Activated naive CD4-positive, alpha-beta T cell treated with anti-CD3 and anti-CD28 coated beads, Interleukin-2, amount 50 U/mL, for 72 hours (primary cell): ENCODE measurements at regions not wholly inside any gene's neighbourhood (a gene's known extent, or its start where the extent isn't known, plus 50 kb on each side); places are given as distances from the start of the nearest gene placed in this dataset.

Experiments
- ATAC-seq, 2 donors: fragments of 150-1000 bp; cut with Tn5 transposase; 2 replicates each; pipeline ENCODE4 v1.10.0; 2021; ENCODE audit warnings: mild to moderate bottlenecking in 2 of 2, moderate library complexity in 2 of 2
- DNase-seq, 2 donors: peaks; one replicate each; pipeline ENCODE4 v3.0.0; 2021 to 2022; ENCODE audit warnings: low spot score in 2 of 2
- H3K27ac Mint-ChIP-seq, 2 donors: one replicate each; pipeline ENCODE4 v1.8.0; 2022; ENCODE audit warnings: mild to moderate bottlenecking in 2 of 2, mixed read lengths in 2 of 2
- H3K36me3 Mint-ChIP-seq, 2 donors: one replicate each; pipeline ENCODE4 v1.8.0; 2022; ENCODE audit warnings: mixed read lengths in 2 of 2
- H3K9me3 Mint-ChIP-seq, 2 donors: one replicate each; pipeline ENCODE4 v1.8.0; 2022; ENCODE audit warnings: mixed read lengths in 2 of 2

DNA sequence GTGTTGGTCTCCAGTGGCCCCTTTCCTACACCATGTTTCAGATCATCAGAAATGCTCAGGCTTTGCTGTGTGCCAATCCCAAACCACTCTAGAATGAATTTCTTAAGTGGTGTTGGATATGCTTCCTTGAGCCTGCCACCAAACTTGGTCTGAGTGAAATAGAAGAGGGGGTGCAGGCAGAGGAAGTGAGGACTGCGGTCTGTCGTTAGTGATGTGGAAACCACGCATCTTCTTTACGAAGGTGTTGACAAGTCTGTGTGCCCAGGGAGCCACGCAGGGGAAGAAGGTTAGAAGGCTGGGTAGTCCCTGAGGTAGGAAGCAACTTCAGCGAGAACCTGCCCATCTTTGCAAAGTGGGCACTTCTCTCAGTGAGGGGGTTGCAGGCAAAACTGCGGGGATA lies 187.4 kb upstream of the NAV2 start:
- Mint-ChIP-seq H3K9me3 (no peaks in the 10 kb centered on the region), H3K36me3 (no peaks in the 10 kb centered on the region), H3K27ac (no peak overlapping the region)
- ATAC-seq: no peak
- DNase-seq: no peak

DNA sequence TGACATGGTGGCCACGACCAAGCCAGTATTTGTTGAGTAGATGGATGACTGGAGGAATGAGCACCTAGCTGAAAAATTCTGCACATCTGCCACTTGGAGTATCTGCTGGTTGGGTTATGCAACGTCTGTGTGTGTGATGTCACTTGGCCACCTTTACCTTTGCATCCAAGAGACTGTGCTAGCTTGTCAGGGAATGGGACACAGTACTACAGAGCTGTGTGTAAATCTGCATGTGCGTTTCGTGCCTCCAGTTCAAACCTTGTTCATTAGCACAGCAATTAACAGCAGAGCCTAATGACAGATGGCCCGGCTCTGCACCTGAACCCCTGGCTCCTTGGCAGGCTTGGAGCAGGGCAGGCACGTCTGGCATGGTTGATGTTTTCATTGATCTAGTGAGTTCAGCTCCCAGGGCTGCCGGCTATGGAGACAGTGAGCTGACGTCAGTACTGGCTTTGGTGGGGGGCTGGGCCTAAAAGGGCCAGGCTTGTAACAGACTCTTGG lies 188.4 kb upstream of the NAV2 start:
- ATAC-seq: no peak
- H3K36me3 Mint-ChIP-seq: no peaks in the 10 kb centered on the region
- DNase-seq: no peak
- no peak overlapping the region for H3K27ac Mint-ChIP-seq
- no peaks in the 10 kb centered on the region for H3K9me3 Mint-ChIP-seq

DNA sequence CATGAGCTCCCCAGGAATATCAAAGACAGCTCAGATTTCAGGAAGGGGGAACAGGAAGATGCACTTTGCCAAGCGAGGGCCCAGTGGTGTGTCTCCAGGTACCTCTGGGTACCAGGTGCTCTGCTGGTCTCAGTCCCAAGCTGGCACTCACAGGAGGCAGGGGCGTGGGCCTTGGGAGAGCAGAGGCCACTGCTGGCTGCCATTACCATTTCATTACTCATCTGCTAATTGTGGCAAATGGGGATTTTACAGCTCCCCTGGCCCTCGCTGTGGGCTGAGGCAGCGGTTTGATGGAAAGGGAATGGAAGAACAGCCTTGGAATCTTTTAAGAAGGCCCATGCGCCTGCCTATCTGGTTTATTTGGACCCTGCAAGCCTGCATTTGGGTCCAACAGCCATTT lies 192.0 kb upstream of the NAV2 start:
- DNase-seq: no peak
- Mint-ChIP-seq H3K27ac (no peak overlapping the region), H3K36me3 (no peaks in the 10 kb centered on the region), H3K9me3 (no peaks in the 10 kb centered on the region)
- no peak for ATAC-seq

DNA sequence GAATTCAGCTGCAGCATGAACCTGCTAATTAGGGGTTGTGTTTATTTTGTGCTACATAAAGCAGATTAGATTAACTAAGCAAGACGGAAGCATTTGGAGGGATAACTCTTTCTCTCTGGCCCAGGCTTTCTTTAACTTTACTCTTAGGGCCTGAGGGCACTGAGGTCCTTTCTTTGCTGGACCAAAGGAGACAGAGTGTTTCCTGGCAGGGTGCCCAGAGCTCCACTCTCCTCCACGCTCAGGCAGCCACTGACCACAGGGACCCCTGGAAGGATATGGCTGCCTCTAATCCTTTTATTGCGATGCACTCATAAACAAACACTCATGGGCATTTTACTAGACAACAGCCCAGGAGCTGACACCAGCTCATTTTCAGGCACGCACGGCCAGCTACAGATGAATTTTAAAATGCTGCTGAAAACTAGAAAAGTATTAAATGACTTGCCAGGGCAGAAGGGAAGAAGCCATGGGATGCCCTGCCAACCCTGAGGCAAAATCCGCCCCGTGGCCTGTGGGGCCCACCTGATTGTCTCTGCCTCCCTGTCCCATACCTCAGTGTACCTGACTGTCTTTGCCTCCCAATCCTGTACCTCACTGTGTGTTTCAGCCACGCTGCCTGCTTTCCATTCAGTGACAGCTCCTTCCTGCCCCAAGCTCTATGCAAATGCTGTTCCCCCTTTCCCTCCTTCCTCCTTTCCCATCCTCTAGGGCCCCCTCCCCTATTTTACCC lies 192.6 kb upstream of the NAV2 start:
- DNase-seq (no peak), ATAC-seq (no peak)
- H3K27ac Mint-ChIP-seq: no peak overlapping the region

DNA sequence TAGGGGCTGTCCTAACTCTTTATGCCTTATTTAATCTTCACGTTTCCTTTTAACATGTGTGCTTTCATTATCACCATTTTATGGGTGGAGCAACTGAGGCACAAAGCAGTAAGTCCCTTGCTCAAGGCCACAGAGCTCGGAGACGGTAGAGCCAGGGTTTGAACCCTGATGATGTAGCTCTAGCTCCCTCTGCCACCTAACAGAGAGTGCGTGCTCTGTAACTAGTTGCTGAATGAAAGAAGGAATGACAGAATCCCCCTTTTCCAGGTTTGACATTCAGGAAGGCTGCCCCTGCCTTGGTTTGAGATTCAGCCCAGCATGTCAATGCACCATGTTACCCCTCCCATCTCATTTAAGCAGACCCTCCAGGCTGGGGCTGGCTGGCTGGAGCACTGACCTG lies 193.3 kb upstream of the NAV2 start:
- Mint-ChIP-seq H3K36me3 (no peaks in the 10 kb centered on the region), H3K27ac (no peak overlapping the region), H3K9me3 (no peaks in the 10 kb centered on the region)
- no peak for DNase-seq
- no peak for ATAC-seq

More for the DNA sequence above, 192.6 kb upstream of the NAV2 start:
- H3K36me3 Mint-ChIP-seq: no peaks in the 10 kb centered on the region
- no peaks in the 10 kb centered on the region for H3K9me3 Mint-ChIP-seq

DNA sequence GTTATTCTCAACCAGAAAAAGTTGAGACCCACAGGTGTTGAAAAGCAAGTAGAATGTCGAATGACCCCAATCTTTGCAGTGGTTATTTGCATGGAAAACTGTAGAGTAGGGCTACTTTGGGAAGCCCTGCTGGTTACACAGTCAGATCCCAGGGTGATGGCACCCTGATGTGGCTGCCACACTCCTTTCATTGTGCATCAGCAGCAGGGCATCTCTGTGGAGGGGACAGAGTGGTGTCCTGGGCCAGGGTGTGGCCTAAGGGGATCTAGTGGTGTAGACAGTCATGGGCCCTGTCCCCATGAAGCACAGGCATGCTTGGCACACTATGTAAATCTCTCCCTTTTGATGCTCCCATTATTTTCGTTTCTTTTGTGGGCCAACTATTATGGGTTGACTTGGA lies 199.4 kb upstream of the NAV2 start:
- ATAC-seq (no peak), DNase-seq (no peak)
- no peaks in the 10 kb centered on the region for H3K36me3 Mint-ChIP-seq
- H3K9me3 Mint-ChIP-seq: no peaks in the 10 kb centered on the region
- no peak overlapping the region for H3K27ac Mint-ChIP-seq

DNA sequence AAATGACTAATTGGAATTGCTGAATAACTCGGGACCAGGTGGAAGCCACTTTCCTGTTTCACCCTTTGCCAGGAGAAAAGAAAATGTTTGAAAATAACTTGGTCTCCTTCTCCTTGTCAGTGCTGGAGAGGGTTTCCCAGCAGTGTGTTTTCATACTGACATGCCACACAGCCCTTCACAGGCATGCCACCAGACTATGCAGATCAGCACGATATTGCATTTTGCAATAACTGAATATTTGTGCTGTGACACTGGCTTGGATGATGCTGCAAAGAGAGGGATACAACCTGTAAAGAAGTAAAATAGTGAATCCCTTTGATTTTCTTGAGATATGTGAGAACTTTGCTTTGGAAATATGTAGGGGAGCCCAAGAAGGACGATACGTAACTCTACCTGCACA lies 200.0 kb upstream of the NAV2 start:
- no peak for ATAC-seq

DNA sequence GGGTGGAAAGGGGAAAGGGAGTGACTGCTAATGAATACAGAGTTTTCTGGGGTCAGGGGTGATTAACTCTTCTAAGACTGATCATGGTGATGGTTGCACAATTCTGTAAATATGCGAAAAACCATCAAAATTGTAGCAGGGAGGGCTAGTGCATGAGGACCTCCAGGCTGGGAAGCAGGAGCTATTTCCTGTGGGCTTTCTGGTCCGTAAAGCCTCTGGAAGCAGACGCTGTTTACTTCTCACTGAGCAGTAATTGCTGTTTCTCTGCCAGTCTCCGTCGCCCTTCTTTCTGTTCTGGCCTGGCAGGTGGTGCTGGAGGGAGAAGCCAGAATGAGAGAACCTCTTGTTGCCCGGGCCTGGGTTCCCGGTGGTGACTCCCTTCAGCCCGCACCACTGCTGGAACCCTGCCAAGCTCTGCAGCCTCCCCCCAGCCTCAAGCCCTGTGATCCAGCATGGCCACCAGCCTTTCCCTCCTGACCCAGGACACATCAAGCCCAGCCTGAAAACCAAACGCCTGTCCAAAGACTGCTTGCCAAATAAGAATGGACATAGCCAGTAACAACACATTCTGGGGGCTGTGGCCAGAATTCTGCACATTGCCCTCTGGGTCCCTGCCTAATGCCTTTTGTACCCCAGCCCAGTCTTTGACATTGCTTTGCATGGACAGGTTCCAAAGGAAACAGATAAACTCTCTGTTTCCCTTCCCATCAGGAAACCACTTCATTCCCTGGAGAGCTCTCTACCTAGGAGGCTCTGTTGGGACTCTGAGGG lies 201.0 kb upstream of the NAV2 start:
- ATAC-seq: no peak
- Mint-ChIP-seq H3K27ac (no peak overlapping the region), H3K36me3 (no peaks in the 10 kb centered on the region), H3K9me3 (no peaks in the 10 kb centered on the region)
- no peak for DNase-seq

More for the DNA sequence above, 200.0 kb upstream of the NAV2 start:
- no peak overlapping the region for H3K27ac Mint-ChIP-seq
- H3K36me3 Mint-ChIP-seq: no peaks in the 10 kb centered on the region
- no peak for DNase-seq
- H3K9me3 Mint-ChIP-seq: no peaks in the 10 kb centered on the region

DNA sequence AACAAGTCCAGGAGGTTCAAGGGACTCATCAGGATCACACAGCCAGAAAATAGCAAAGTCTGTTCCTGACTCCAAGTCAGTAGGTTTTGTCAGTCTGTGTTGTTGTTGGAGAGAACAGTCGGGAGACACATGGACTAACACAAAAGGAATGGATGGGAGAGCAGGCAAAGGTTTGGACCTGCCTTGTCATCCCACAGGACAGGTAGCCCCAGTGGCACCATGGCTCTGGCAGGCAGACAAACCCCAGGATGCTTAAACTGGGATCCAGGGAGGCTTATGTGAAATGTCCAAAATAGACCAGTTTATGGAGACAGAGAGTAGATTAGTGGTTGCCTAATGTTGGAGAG lies 201.6 kb upstream of the NAV2 start:
- H3K9me3 Mint-ChIP-seq: no peaks in the 10 kb centered on the region
- no peak for ATAC-seq
- no peak for DNase-seq
- no peaks in the 10 kb centered on the region for H3K36me3 Mint-ChIP-seq
- H3K27ac Mint-ChIP-seq: no peak overlapping the region

DNA sequence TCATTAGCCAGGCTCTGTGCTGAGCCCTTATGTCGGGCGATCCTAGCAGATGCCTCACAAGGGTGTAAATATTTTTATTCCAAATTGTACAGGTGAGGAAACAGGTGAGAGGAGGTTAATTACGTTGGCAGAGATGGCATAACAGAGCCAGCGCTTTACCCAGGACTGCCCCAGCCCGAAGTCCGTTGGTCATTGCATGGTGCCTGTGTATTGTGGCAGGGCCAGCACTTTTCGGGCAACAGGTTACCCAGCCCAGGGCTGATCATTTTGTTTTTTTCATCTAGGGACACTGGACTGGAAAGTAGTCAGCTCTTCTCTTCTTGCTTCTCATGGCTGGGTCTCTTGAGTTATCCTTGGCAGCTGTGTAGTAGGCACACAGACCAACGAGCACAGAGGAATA lies 202.2 kb upstream of the NAV2 start:
- Mint-ChIP-seq H3K36me3 (no peaks in the 10 kb centered on the region), H3K27ac (no peak overlapping the region), H3K9me3 (no peaks in the 10 kb centered on the region)
- DNase-seq (no peak), ATAC-seq (no peak)

DNA sequence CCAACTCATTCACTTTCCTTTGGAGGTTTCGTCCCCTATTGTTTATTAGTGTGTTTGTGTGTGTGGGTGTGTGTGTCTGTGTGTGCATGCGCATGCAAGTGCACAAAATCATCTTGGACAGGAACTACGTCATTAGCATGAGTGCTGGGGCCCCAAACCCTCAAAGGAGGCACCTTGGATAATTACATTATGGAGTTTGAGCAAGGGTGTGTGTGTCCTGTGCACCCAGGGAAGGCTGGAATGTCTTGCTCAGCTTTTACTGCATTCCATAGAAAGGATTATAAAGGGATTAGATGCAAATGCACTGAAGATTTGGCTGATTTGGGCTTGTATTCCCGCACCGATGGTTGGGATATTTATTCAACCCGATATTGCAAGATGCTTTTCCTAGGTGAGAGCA lies 203.4 kb upstream of the NAV2 start:
- ATAC-seq: no peak
- no peaks in the 10 kb centered on the region for H3K36me3 Mint-ChIP-seq

DNA sequence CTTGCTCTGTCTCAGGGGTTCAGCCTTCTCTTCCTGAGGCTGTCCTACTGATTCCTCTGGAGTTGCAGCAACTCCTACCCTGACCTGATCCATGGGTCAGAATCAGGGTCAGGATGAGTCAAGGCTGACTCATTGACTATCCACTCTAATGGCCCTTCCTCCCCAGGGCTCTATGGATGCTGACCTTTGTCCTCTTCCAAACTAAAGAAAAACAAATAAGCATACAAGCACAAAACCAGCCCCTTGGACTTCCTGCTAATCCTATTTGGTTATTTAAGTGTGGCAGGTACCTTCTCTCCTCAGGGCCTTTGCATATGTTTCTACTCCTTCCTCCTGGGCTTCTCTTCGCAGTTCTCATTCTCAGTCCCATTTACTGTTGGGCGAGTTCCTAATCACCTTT lies 204.5 kb upstream of the NAV2 start:
- Mint-ChIP-seq H3K27ac (no peak overlapping the region), H3K36me3 (no peaks in the 10 kb centered on the region), H3K9me3 (peaks cover 6 to 7% of the 10 kb centered on the region in 2 donors)
- no peak for DNase-seq
- no peak for ATAC-seq

More for the DNA sequence above, 203.4 kb upstream of the NAV2 start:
- H3K9me3 Mint-ChIP-seq: peaks cover 5 to 6% of the 10 kb centered on the region in 2 donors
- no peak overlapping the region for H3K27ac Mint-ChIP-seq
- no peak for DNase-seq

DNA sequence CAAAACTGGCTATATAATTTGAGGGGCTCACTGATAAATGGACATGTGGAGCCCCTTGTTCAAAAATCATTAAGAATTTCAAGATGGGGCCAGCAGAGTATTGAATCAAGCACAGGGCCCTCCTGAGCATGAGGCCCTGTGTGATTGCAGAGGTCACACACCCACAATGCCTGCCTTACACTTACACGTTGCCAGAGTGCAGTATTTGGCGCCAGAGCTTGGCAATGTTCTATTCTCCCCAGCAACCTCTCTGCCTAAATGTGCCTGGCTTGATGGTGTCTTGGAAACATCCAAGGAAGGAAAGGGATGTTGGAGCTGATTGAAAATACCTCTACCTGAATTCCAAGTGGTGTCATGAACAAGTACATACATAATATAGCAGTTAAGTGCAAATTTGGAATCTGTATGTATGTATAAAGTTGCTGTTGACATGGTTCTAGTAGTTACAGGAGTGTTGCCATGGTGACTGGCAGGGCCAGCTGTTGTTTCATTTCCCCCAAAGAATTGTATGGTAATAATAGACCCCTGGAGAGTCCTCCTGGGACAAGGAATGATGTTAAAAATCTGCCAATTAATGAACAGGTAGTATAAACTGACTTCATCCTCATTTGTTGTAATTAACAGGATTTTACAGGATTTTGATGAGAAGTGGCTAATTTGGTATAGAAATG lies 205.7 kb upstream of the NAV2 start:
- H3K9me3 Mint-ChIP-seq: peaks cover 6 to 7% of the 10 kb centered on the region in 2 donors
- H3K36me3 Mint-ChIP-seq: no peaks in the 10 kb centered on the region
- no peak overlapping the region for H3K27ac Mint-ChIP-seq
- DNase-seq: no peak
- ATAC-seq: no peak

DNA sequence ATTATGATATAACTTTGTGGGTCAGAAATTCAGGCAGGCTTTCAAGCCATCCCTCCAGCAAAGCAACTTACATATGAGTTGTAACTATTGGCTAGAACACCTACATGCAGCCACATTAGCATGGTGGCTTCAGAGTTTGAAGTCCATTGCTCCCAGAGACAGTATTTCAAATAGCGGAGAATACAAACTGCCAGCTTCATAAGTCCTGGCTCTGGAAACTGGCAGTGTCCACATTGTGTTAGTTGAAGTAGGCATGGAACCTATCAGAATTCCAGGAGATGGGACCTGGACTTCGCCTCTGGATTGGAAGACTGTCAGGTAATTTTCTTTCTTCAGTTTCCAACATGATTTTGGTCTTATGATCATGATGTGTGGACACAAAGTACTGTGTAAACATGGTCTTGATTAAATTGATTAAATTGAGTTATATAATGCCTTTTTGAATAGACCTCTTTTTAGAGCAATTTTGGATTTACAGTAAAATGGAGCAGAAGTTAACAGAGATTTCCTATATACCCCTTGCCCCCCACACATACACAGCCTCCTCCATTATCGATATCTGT lies 209.9 kb upstream of the NAV2 start:
- no peak for DNase-seq
- ATAC-seq: no peak
- Mint-ChIP-seq H3K36me3 (no peaks in the 10 kb centered on the region), H3K9me3 (peaks cover 6 to 7% of the 10 kb centered on the region in 2 donors), H3K27ac (no peak overlapping the region)

DNA sequence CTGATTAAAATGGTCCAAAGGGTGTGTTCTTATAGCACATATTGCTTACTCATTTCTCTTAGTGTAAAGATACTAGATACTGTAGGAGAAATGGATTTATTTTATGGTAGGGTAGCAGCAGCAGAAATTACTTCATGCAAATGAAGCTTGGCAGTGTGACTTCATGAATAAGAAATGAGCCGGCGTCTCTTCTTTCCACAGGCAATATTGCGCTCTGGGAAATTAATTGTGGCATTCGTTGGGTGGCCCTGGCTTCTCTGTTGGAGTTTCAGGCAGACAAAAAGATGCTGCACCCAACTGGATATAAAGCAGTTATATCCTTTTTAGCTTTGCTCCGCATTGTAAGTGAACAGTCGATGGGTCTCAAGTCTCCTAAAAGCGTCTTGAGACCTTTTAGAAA lies 211.0 kb upstream of the NAV2 start:
- no peak for DNase-seq
- no peaks in the 10 kb centered on the region for H3K36me3 Mint-ChIP-seq
- H3K9me3 Mint-ChIP-seq: peaks cover 6 to 7% of the 10 kb centered on the region in 2 donors
- ATAC-seq: no peak
- H3K27ac Mint-ChIP-seq: no peak overlapping the region

DNA sequence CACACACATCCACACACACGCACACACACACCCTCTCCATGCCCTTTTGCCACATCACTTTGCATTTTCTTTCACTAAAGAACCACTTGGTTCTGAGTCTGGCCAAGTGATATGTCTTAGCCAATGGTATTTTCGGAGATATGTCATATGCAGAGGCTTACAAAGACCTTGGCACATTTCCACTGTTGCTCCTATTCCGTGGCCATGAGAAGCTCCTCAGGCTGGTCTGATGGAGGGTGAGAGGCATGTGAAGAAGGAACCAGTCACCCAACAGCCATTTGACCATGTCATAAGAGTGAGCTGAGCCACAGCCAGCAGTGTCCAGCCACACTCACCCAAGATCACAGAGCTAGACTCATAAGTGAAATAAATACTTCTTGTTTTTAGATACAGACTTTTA lies 212.6 kb upstream of the NAV2 start:
- ATAC-seq: no peak
- Mint-ChIP-seq H3K9me3 (peaks cover 2 to 4% of the 10 kb centered on the region in 2 donors), H3K36me3 (no peaks in the 10 kb centered on the region), H3K27ac (no peak overlapping the region)
- DNase-seq: no peak

DNA sequence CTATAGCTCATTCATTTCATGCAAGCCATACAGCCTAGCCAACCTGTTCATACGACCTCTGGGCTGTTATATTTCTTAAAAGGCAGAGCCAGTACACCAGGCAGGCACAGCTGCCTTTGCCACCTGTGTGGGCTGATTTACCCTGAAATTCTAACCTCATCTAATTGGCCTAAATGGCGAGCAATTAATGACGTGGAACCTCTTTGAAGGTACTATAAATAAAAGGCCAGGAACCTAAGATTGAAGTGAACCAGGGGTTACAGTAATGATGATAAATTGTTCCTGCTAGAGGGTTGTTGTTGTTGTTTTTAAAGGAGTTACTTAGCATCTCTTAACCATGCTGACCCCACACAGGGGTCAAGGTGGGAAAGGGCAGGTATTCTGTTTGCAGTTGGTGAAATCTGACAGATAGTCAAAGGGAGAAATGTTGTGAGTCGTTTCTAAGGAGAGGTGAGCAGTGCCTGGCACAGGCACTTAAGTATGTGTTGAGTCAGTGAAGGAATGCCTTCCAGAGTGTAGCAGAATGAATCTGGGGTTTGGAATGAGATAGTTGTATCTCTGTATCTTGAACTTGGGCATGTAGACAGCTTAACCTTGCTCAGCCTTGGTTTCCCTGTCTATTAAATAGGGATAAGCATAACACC lies 213.5 kb upstream of the NAV2 start:
- no peak overlapping the region for H3K27ac Mint-ChIP-seq
- no peak for DNase-seq
- ATAC-seq: no peak
- no peaks in the 10 kb centered on the region for H3K36me3 Mint-ChIP-seq
- peaks cover 0 to 3% of the 10 kb centered on the region in 2 donors for H3K9me3 Mint-ChIP-seq
